PFSK-1 (cell line): ENCODE measurements at regions not wholly inside any gene's neighbourhood (a gene's known extent, or its start where the extent isn't known, plus 50 kb on each side); places are given as distances from the start of the nearest gene placed in this dataset.

ENCODE experiments used
- FOXP2 ChIP-seq: optimal IDR thresholded peaks from 2 replicates; pipeline ENCODE3; 2011; ENCODE audit warnings: borderline replicate concordance, control low read depth, inconsistent platforms; ENCODE audit not compliant: insufficient read depth; ENCODE audit errors: extremely low read length, extremely low read depth
- POLR2AphosphoS5 ChIP-seq: IDR thresholded peaks from 2 replicates; pipeline ENCODE4 v1.6.1; 2012; ENCODE audit warnings: low read depth, mild to moderate bottlenecking, control low read depth, low read length, moderate library complexity
- REST ChIP-seq, 2 experiments: IDR thresholded peaks; 2 replicates each; pipeline versions ENCODE4 v1.6.1 to v1.8.0; 2011 to 2012; ENCODE audit warnings: low read depth in 2 of 2, low read length in 2 of 2, control low read depth in 1 of 2, inconsistent platforms in 1 of 2, mild to moderate bottlenecking in 1 of 2, moderate library complexity in 1 of 2; ENCODE audit not compliant: insufficient read depth in 1 of 2
- SIN3A ChIP-seq: IDR thresholded peaks from 2 replicates; pipeline ENCODE4 v1.6.1; 2012; ENCODE audit warnings: mild to moderate bottlenecking, low read length, moderate library complexity, borderline replicate concordance; ENCODE audit not compliant: insufficient read depth
- TAF1 ChIP-seq: IDR thresholded peaks from 2 replicates; pipeline ENCODE4 v1.6.1; 2012; ENCODE audit warnings: low read length, control low read depth, borderline replicate concordance; ENCODE audit not compliant: insufficient read depth

- TF ChIP-seq REST (IDR thresholded peaks at IDR 0.05; ENCODE audit: insufficient read depth in 1 of 2, low read depth in 2 of 2, low read length in 2 of 2), result no peak
- no peak for TF ChIP-seq FOXP2
- no peak for TF ChIP-seq SIN3A
- TF ChIP-seq POLR2AphosphoS5, result no peak
- no peak for TF ChIP-seq TAF1
Observed at GRCh38 chr10:107900131-107900530, 735.6 kb upstream of the SORCS1 start.

GRCh38 chr10:107899502-107900062 is 735.1 kb upstream of the SORCS1 start:
- TF ChIP-seq POLR2AphosphoS5, result no peak
- TF ChIP-seq FOXP2, result no peak
- TF ChIP-seq REST (IDR thresholded peaks at IDR 0.05; ENCODE audit: insufficient read depth in 1 of 2, low read depth in 2 of 2, low read length in 2 of 2), result no peak
- no peak for TF ChIP-seq TAF1
- no peak for TF ChIP-seq SIN3A

- no peak for TF ChIP-seq POLR2AphosphoS5
- no peak for TF ChIP-seq SIN3A
- no peak for TF ChIP-seq REST (IDR thresholded peaks at IDR 0.05; ENCODE audit: insufficient read depth in 1 of 2, low read depth in 2 of 2, low read length in 2 of 2)
- no peak for TF ChIP-seq TAF1
- no peak for TF ChIP-seq FOXP2
Observed at GRCh38 chr10:107899075-107899474, 734.6 kb upstream of the SORCS1 start.

GRCh38 chr10:107898392-107898791 is 733.9 kb upstream of the SORCS1 start:
- TF ChIP-seq REST (IDR thresholded peaks at IDR 0.05; ENCODE audit: insufficient read depth in 1 of 2, low read depth in 2 of 2, low read length in 2 of 2) (no peak), FOXP2 (no peak), TAF1 (no peak), SIN3A (no peak), POLR2AphosphoS5 (no peak)

- TF ChIP-seq TAF1 (no peak), POLR2AphosphoS5 (no peak), SIN3A (no peak), FOXP2 (no peak), REST (IDR thresholded peaks at IDR 0.05; ENCODE audit: insufficient read depth in 1 of 2, low read depth in 2 of 2, low read length in 2 of 2) (no peak)
Observed at GRCh38 chr10:107894516-107894915, 730.0 kb upstream of the SORCS1 start.
